NOMO-1 (cell line): ENCODE measurements at regions not wholly inside any gene's neighbourhood (a gene's known extent, or its start where the extent isn't known, plus 50 kb on each side); places are given as distances from the start of the nearest gene placed in this dataset.

Source experiments
- DNase-seq, 2 experiments: peaks; one replicate each; lab custom pipeline; 2025; ENCODE audit not compliant: unreplicated experiment in 2 of 2; lab: John Stamatoyannopoulos, UW

DNA sequence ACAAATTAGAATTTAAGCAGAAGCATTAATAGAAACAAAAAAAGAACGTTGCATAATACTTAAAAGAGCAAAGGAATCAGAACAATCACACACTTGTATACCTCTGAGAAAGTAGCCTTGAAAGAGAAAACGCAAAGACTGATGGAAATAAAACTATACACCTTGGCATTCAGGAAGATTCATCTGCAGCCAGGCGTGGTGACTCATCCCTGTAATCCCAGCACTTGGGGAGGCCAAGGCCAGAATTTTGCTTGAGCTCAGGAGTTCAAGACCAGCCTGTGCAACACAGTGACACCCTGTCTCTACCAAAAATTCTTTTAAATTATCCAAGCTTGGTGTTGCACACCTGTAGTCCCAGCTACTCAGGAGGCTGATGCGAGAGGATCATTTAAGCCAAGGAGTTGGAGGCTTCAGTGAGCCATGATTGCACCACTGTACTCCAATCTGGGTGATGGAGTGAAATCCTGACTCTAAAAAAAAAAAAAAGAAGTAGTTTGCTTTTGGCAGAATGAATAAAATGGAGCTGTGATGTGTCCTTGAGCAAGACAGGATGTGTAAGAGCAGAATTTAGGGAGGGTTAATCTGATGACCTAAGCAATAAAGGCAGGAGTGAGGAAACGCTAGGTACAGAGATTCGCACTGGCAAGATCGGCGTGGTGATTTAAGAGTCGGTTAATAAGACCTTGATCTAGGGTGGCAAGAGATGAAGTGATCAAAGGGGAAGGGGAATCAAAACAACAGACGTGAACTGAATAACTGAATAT is 75.8 kb upstream of the NRP1 start:
- no peak for DNase-seq

- DNase-seq, result no peak
Measured at GRCh38 chr10:33406596-33406995, 72.1 kb upstream of the NRP1 start.

- DNase-seq, result no peak
Measured at GRCh38 chr10:33402220-33403073, 68.0 kb upstream of the NRP1 start.

GRCh38 chr10:33401300-33401699 is 66.8 kb upstream of the NRP1 start:
- DNase-seq, result no peak

DNA sequence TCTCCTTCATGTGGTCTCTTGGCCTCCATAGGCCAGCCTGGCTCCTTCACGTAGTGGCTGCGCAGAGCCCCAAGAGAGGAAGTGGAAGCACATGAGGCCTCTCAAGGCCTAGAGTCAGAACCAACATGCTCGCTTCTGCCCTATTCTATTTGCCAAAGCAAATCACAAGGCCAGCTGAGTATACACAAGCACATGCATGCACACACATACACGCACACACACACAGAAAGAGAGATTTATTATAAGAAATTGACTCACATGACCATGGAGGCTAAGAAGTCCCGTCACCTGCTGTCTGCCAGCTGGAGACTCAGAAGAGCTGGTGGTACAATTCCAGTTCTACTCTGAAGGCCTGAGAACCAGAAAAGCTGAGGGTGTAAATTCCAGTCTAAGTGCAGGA is 64.3 kb upstream of the NRP1 start:
- DNase-seq, result no peak

- DNase-seq, result no peak
Measured at GRCh38 chr10:33396938-33397337, 62.5 kb upstream of the NRP1 start.

GRCh38 chr10:33396279-33396678 is 61.8 kb upstream of the NRP1 start:
- DNase-seq, result no peak

- DNase-seq, result no peak
Measured at GRCh38 chr10:33395201-33395600, 60.7 kb upstream of the NRP1 start.

- no peak for DNase-seq
Measured at GRCh38 chr10:33392706-33393105, 58.2 kb upstream of the NRP1 start.

GRCh38 chr10:33391611-33392465 is 57.4 kb upstream of the NRP1 start:
- DNase-seq, result no peak

DNA sequence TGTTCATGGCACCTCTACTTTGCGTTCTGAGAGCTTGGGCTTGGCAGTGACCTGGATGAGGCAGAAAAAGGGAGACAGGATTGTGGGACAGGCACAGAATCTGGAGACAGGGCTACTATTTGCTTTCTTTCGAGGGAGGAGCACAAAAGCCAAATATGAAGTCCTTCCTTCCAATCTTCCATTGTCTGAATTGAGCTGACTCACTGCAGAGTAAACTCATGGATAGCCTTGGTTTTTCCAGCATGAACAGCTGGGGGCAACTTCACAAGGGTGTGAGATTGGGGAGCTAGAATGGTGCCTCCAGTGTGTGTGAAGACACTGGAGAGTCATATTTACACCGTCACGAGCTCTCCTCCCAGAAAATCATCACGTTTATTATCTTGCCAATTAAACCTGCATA is 55.6 kb upstream of the NRP1 start:
- DNase-seq, result no peak

GRCh38 chr10:33388785-33389184 is 54.3 kb upstream of the NRP1 start:
- DNase-seq, result no peak

DNA sequence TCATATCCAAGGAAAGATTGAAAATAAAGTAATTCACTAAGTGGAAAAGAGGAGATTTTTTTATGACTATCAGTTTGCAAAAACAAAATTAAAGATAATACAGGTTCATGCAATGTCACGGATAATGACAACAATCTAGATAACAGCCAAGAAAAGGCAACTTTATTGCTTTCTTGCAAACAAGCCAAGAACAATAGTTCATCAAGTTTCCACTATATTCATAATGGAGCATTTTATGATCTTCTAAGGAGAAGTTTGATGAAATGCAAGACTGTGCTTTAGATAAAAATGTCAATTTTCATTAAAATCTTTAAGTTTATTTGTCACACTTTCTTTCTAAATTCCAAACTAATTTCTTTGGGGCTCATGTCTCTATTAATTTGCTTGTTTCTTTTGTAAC is 53.9 kb upstream of the NRP1 start:
- DNase-seq, result no peak

- no peak for DNase-seq
Measured at GRCh38 chr10:33387720-33388119, 53.3 kb upstream of the NRP1 start.

DNA sequence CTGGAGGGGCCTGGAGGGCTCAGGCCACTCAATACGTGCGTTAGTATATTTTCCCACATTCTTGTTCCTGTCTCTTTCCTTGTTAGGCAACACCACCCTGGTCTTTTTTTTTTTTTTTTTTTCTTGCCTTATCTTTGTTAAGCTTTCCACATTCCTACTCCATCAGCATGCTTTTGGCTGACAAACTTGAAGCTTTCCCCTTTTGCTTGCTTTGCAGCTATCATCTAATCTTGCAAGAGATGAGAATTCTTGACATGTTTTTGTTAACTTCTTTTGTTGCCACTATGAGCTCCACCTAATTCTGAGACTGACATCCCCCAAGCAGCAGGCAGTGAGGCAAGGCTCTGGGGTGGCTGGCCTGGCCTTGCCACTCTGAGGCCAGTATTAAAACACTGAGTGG is 52.5 kb upstream of the NRP1 start:
- no peak for DNase-seq

GRCh38 chr10:33385686-33386085 is 51.2 kb upstream of the NRP1 start:
- no peak for DNase-seq

DNA sequence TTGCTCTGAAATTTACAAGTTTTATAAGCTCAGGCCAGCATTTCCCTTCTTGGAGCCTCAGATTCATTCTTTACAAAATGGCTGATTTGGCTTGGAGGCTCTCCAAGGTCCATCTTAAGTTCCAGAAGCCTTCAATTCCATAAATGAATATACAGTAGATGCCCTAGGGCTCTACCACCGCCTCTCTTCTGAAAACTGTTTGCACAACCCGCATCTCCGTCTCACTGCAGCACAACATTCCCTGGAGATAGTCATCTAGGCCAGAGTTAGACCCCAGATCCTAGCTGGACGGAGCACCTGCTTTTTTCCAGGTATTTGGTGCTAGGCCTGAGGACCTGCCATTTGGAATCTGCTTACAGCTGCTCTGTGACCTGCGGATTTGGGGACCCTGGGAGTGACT is 50.5 kb upstream of the NRP1 start:
- no peak for DNase-seq
